Kidney (tissue), 13 donors: ENCODE measurements at regions not wholly inside any gene's neighbourhood (a gene's known extent, or its start where the extent isn't known, plus 50 kb on each side); places are given as distances from the start of the nearest gene placed in this dataset.

ENCODE experiments used
- DNase-seq, 5 donors: peaks; one replicate each; pipeline ENCODE4 v3.0.0-alpha.2; 2013 to 2020
- FAIRE-seq: peaks from 2 replicates; lab custom pipeline; 2012; peaks lifted over from hg19 to GRCh38; lab: Jason Lieb, UNC
- H3K27ac ChIP-seq, 2 donors: one replicate each; pipeline ENCODE4 v1.7.0; 2013; ENCODE audit warnings: low read depth in 2 of 2, low read length in 2 of 2, inconsistent platforms in 1 of 2
- H3K27me3 ChIP-seq: one replicate; pipeline ENCODE4 v1.7.1; 2013; ENCODE audit warnings: low read length, inconsistent platforms; ENCODE audit not compliant: control insufficient read depth, insufficient read depth
- H3K36me3 ChIP-seq, 3 donors: one replicate each; pipeline versions ENCODE4 v1.7.0 to v1.7.1; 2013; ENCODE audit warnings: low read length in 3 of 3, control low read depth in 1 of 3, inconsistent platforms in 1 of 3; ENCODE audit not compliant: insufficient read depth in 3 of 3, control insufficient read depth in 2 of 3
- H3K4me1 ChIP-seq, 3 donors: one replicate each; pipeline versions ENCODE4 v1.7.0 to v1.7.1; 2013; ENCODE audit warnings: low read length in 3 of 3, inconsistent platforms in 1 of 3, low read depth in 1 of 3; ENCODE audit not compliant: control insufficient read depth in 2 of 3, insufficient read depth in 2 of 3
- H3K4me3 ChIP-seq, 3 donors: one replicate each; pipeline versions ENCODE4 v1.7.0 to v1.8.1; 2013; ENCODE audit warnings: low read length in 3 of 3, control low read depth in 1 of 3, inconsistent platforms in 1 of 3
- H3K9ac ChIP-seq, 3 donors: one replicate each; pipeline versions ENCODE4 v1.7.0 to v1.7.1; 2013; ENCODE audit warnings: low read length in 3 of 3, control low read depth in 1 of 3, inconsistent platforms in 1 of 3
- H3K9me3 ChIP-seq, 3 donors: one replicate each; pipeline versions ENCODE4 v1.7.0 to v1.7.1; 2013; ENCODE audit warnings: low read length in 3 of 3, control low read depth in 1 of 3, inconsistent platforms in 1 of 3; ENCODE audit not compliant: control insufficient read depth in 2 of 3, insufficient read depth in 1 of 3
- CTCF ChIP-seq: IDR thresholded peaks from 3 replicates; pipeline ENCODE4 v1.5.1; 2012; ENCODE audit warnings: mild to moderate bottlenecking, moderate library complexity, borderline replicate concordance; ENCODE audit not compliant: insufficient read depth; ENCODE audit errors: extremely low read depth
- intact Hi-C: fragments of 100-400 bp; cut with DNase I; formaldehyde crosslinking; loops from one replicate; pipeline ENCODE4 v1.11.1; 2022
- donor health status: control.
- donor health status: control.
- donor health status: control.
- donor health status: control.
- donor health status: control.
- donor health status: DM: yes; HTN: yes; CAD: no.
- donor health status: Normal renal cell carcinoma (clear cell type).

DNA sequence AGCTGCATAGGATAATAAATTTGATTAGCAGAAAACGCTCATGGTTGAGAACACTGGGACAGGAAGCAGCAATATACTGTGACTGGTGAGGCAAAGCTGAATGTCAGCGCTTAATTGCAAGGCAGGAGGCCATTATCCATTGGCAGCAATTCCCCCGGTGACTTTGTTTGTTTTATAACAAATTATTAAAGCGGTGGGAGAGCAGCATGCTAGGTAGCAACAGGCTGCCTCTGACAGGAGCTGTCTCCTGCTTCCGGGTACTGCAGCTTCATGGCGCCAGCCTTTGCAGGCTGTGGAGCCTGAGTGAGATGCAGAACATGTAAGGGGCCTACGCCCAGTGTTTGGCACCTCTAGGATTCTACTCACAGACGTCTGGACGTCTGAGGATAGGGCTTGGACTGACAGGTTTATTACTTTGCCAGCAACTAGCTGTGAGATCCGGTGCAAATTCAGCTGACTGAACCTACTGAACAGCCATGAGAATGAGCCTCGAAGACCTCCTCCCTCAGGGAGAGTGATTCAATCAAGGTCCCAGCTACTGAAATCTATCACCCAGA, 82.1 kb upstream of the SSTR1 start:
- FAIRE-seq (no peak), DNase-seq (peak in 4 of 5 donors; percentile 66 to 84 (median 79))
- no peak overlapping the region for H3K9ac ChIP-seq
- peaks cover 0 to 10% (median 6%) of the 10 kb centered on the region in 3 donors for H3K4me1 ChIP-seq
- no peaks in the 10 kb centered on the region for H3K27me3 ChIP-seq
- no peak overlapping the region for H3K4me3 ChIP-seq
- H3K9me3 ChIP-seq: no peaks in the 10 kb centered on the region
- intact Hi-C loops: no loop called here
- no peak overlapping the region for H3K27ac ChIP-seq
- TF ChIP-seq CTCF: no peak
- no peaks in the 10 kb centered on the region for H3K36me3 ChIP-seq

DNA sequence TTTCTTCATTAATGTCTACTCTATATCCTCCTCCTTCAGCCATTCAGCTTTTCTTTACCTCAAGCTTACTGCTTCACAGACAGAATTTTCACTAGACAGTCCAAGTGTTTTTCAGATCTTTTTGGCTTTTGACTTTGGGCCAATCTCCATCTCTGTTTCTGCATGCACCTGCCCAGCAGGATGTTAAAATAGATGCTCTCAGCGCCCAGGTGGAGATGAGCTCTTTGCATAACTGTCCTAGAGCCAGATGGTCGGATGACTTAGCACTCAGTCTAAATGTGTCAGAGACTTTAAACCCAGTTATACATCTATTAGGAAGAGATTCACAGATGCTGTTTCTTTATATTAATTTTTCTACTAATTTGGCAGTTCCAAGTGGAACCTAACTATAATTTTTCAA, 80.3 kb upstream of the SSTR1 start:
- Histone ChIP-seq H3K4me1 (peaks cover 0 to 7% (median 6%) of the 10 kb centered on the region in 3 donors), H3K4me3 (no peak overlapping the region), H3K27ac (no peak overlapping the region), H3K9me3 (no peaks in the 10 kb centered on the region), H3K9ac (no peak overlapping the region), H3K27me3 (no peaks in the 10 kb centered on the region), H3K36me3 (no peaks in the 10 kb centered on the region)
- FAIRE-seq (no peak), DNase-seq (no peak)
- intact Hi-C loops: no loop called here
- no peak for TF ChIP-seq CTCF

- DNase-seq: no peak
- H3K36me3 ChIP-seq: no peaks in the 10 kb centered on the region
- H3K27ac ChIP-seq: no peak overlapping the region
- H3K4me1 ChIP-seq: peaks cover 0 to 7% (median 6%) of the 10 kb centered on the region in 3 donors
- H3K9me3 ChIP-seq: no peaks in the 10 kb centered on the region
- no peak for FAIRE-seq
- no peaks in the 10 kb centered on the region for H3K27me3 ChIP-seq
- no peak overlapping the region for H3K4me3 ChIP-seq
- no peak for TF ChIP-seq CTCF
- H3K9ac ChIP-seq: no peak overlapping the region
- intact Hi-C loops: no loop called here
Measured at GRCh38 chr14:38127784-38128183, 79.9 kb upstream of the SSTR1 start.

- Histone ChIP-seq H3K27me3 (no peaks in the 10 kb centered on the region), H3K36me3 (no peaks in the 10 kb centered on the region), H3K27ac (no peak overlapping the region), H3K9ac (no peak overlapping the region), H3K9me3 (no peaks in the 10 kb centered on the region), H3K4me3 (no peak overlapping the region), H3K4me1 (peaks cover 0 to 7% (median 6%) of the 10 kb centered on the region in 3 donors)
- intact Hi-C loops: no loop called here
- FAIRE-seq (no peak), DNase-seq (no peak)
- no peak for TF ChIP-seq CTCF
Measured at GRCh38 chr14:38128640-38129039, 79.1 kb upstream of the SSTR1 start.
